ENCODE measurements at regions not wholly inside any gene's neighbourhood (a gene's known extent, or its start where the extent isn't known, plus 50 kb on each side); places are given as distances from the start of the nearest gene placed in this dataset.

- peaks cover 0 to 6% (median 4%) of the 10 kb centered on the region in 3 experiments; a peak in 3 of 7 replicates for H3K36me3 Mint-ChIP-seq (ENCODE audit: insufficient read depth in 1 of 3, low read depth in 3 of 3)
- Histone ChIP-seq H2BK120ac (ENCODE audit: low read depth, low read length, poor library complexity, severe bottlenecking) (no peak overlapping the region), H2BK20ac (ENCODE audit: low read depth, low read length, poor library complexity, severe bottlenecking) (no peak overlapping the region), H2AK5ac (ENCODE audit: insufficient read length, low read length) (no peak overlapping the region), H3K27me3 (ENCODE audit: insufficient read depth, low read length) (no peaks in the 10 kb centered on the region), H3K18ac (ENCODE audit: insufficient read length, low read depth, low read length) (no peak overlapping the region), H3K4me2 (ENCODE audit: insufficient read depth, insufficient read length, low read length) (no peak overlapping the region), H3K27ac (ENCODE audit: insufficient read length, low read depth, low read length) (no peak overlapping the region), H2AFZ (ENCODE audit: low read length) (no peak overlapping the region), H3K4me1 (ENCODE audit: insufficient read depth, low read length) (peaks cover 28% of the 10 kb centered on the region; the same call in 1 of the 2 replicates), H3K79me1 (ENCODE audit: insufficient read depth, low read depth, low read length, poor library complexity, severe bottlenecking) (no peaks in the 10 kb centered on the region), H4K5ac (ENCODE audit: insufficient read length, low read depth, low read length) (no peak overlapping the region), H3K79me2 (ENCODE audit: insufficient read depth, low read length) (no peaks in the 10 kb centered on the region), H3K9ac (ENCODE audit: extremely low read depth, insufficient read length, low read length) (no peak overlapping the region), H3K56ac (ENCODE audit: insufficient read length, low read depth, low read length) (no peak overlapping the region), H3K23ac (ENCODE audit: insufficient read length, low read depth, low read length) (no peak overlapping the region), H4K8ac (replicated peaks; ENCODE audit: insufficient read length, low read depth, low read length) (no peak overlapping the region), H2BK15ac (ENCODE audit: low read depth, low read length) (no peak overlapping the region), H3K14ac (ENCODE audit: insufficient read depth, low read length) (no peak overlapping the region), H2BK12ac (ENCODE audit: insufficient read length, low read depth, low read length) (no peak overlapping the region), H3K23me2 (ENCODE audit: insufficient read length, low read depth, low read length, poor library complexity, severe bottlenecking) (no peaks in the 10 kb centered on the region), H4K20me1 (ENCODE audit: control insufficient read depth, insufficient read depth, insufficient read length) (no peaks in the 10 kb centered on the region), H2BK5ac (ENCODE audit: insufficient read length, low read length) (no peak overlapping the region), H3K4ac (ENCODE audit: low read depth, low read length) (no peak overlapping the region), H3K9me3 (ENCODE audit: control insufficient read depth, low read depth, low read length) (no peaks in the 10 kb centered on the region), H3T11ph (ENCODE audit: low read length) (no peak overlapping the region), H4K91ac (ENCODE audit: insufficient read length, low read depth, low read length) (no peak overlapping the region)
- peak overlapping the region in 2 of 3 experiments; percentile 11 to 18; a peak in 2 of 7 replicates for H3K27ac Mint-ChIP-seq
- peaks cover 6% of the 10 kb centered on the region in 2 experiments; a peak in 2 of 5 replicates for H3K9me3 Mint-ChIP-seq
- no peak for DNase-seq
- TF ChIP-seq CTCF (conservative IDR thresholded peaks at IDR 0.05), result no peak
- peaks cover 59 to 66% of the 10 kb centered on the region in 2 experiments for H3K4me1 Mint-ChIP-seq
- no CpG with 5 or more reads among the region's 18 CpGs for WGBS (ENCODE audit: extremely low coverage, insufficient read length, low lambda C conversion rate)
- H3K4me3 Mint-ChIP-seq, result no peak overlapping the region
- H3K27me3 Mint-ChIP-seq (ENCODE audit: low read depth), result peaks cover 10% of the 10 kb centered on the region
Observed at GRCh38 chr21:38985568-38986378, 180.0 kb downstream of the ETS2 start.
